ENCODE measurements at regions not wholly inside any gene's neighbourhood (a gene's known extent, or its start where the extent isn't known, plus 50 kb on each side); places are given as distances from the start of the nearest gene placed in this dataset.

- DNase-seq (ENCODE audit: extremely low read depth, insufficient read length) = no peak
- TF ChIP-seq, protein P1, sequence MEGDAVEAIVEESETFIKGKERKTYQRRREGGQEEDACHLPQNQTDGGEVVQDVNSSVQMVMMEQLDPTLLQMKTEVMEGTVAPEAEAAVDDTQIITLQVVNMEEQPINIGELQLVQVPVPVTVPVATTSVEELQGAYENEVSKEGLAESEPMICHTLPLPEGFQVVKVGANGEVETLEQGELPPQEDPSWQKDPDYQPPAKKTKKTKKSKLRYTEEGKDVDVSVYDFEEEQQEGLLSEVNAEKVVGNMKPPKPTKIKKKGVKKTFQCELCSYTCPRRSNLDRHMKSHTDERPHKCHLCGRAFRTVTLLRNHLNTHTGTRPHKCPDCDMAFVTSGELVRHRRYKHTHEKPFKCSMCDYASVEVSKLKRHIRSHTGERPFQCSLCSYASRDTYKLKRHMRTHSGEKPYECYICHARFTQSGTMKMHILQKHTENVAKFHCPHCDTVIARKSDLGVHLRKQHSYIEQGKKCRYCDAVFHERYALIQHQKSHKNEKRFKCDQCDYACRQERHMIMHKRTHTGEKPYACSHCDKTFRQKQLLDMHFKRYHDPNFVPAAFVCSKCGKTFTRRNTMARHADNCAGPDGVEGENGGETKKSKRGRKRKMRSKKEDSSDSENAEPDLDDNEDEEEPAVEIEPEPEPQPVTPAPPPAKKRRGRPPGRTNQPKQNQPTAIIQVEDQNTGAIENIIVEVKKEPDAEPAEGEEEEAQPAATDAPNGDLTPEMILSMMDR (IDR thresholded peaks at IDR 0.05; ENCODE audit: insufficient read depth, low read length, poor library complexity, severe bottlenecking) = no peak
- H3K4me3 ChIP-seq (replicated peaks; ENCODE audit: low read depth, low read length) = no peak overlapping the region
Measured at GRCh38 chr9:16202914-16203728, 650.3 kb downstream of the CCDC171 start.

GRCh38 chr9:16203729-16204573, 651.1 kb downstream of the CCDC171 start:
- TF ChIP-seq, protein P1 (IDR thresholded peaks at IDR 0.05; ENCODE audit: insufficient read depth, low read length, poor library complexity, severe bottlenecking) = no peak
- Histone ChIP-seq H3K4me3 (replicated peaks; ENCODE audit: low read depth, low read length) (no peak overlapping the region), H3K27me3 (replicated peaks; ENCODE audit: control insufficient read depth, insufficient read depth, low read length) (no peaks in the 10 kb centered on the region), H3K36me3 (ENCODE audit: control insufficient read depth, insufficient read depth, low read length) (no peaks in the 10 kb centered on the region)
- DNase-seq (ENCODE audit: extremely low read depth, insufficient read length) = no peak

More at GRCh38 chr9:16202914-16203728, 650.3 kb downstream of the CCDC171 start:
- no peaks in the 10 kb centered on the region for H3K36me3 ChIP-seq (ENCODE audit: control insufficient read depth, insufficient read depth, low read length)
- H3K27me3 ChIP-seq (replicated peaks; ENCODE audit: control insufficient read depth, insufficient read depth, low read length) = no peaks in the 10 kb centered on the region

DNA sequence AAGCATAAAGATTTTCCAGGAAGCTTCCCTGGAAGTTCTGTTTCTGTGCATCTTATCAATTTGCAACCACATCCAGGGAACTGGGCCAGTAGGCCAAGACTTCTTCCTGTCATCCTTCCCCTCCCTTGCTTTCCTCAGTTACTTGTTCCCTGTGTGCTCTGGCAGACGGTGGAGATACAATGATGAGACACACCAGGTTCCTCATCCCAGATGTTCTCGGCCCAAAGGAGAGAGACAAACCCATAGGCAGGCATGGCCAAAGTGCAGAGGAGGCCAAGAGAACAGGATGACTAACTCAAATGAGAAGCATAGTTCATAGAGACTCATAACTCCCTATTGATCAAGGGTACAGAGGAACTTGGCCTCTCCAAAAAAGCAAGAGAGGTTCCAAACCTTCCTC, 652.6 kb downstream of the CCDC171 start:
- TF ChIP-seq, protein P1 (IDR thresholded peaks at IDR 0.05; ENCODE audit: insufficient read depth, low read length, poor library complexity, severe bottlenecking) = no peak
- no peaks in the 10 kb centered on the region for H3K27me3 ChIP-seq (replicated peaks; ENCODE audit: control insufficient read depth, insufficient read depth, low read length)
- DNase-seq (ENCODE audit: extremely low read depth, insufficient read length) = no peak
- no peak overlapping the region for H3K4me3 ChIP-seq (replicated peaks; ENCODE audit: low read depth, low read length)
- no peaks in the 10 kb centered on the region for H3K36me3 ChIP-seq (ENCODE audit: control insufficient read depth, insufficient read depth, low read length)

DNA sequence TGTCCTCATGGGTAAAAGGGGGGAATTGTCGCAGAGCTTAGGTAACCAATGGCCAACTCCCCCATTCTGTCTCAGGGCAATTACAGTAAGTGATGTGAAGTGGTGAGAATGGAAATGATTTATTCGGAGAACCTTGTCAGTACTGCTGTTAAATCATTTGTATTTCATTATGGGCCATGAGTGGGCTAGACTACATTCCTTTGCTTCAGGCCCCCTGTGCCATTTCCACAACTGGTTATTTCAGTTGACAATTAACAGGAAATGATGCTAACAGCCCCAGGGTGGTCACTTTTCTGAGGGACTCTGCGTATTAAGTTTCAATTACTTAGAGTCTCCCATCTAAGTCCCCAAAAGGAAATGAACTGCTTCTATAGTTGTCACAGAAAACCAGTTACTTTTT, 653.7 kb downstream of the CCDC171 start:
- H3K36me3 ChIP-seq (ENCODE audit: control insufficient read depth, insufficient read depth, low read length) = no peaks in the 10 kb centered on the region
- no peak overlapping the region for H3K4me3 ChIP-seq (replicated peaks; ENCODE audit: low read depth, low read length)
- no peak for DNase-seq (ENCODE audit: extremely low read depth, insufficient read length)
- TF ChIP-seq, protein P1 (IDR thresholded peaks at IDR 0.05; ENCODE audit: insufficient read depth, low read length, poor library complexity, severe bottlenecking) = no peak
- H3K27me3 ChIP-seq (replicated peaks; ENCODE audit: control insufficient read depth, insufficient read depth, low read length) = no peaks in the 10 kb centered on the region

DNA sequence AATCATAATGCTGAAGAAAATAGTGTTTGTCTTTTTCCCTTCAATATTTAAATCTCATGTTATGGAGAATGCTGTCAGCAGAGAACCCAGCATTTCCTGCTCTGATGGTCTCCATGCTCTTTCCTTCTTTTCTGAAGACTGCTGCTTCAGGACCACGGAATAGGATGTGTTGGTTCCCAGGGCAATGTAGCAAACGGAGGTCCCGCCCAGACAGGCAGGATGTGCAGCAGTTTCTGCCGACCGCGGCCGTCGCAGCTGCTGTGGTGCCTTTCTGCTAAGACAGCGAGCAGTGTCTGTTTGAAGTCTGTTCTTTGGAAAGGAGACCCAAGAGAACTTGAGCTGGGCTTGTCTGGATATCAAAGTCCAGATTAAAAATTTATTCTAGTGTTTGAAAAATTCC, 654.3 kb downstream of the CCDC171 start:
- no peaks in the 10 kb centered on the region for H3K27me3 ChIP-seq (replicated peaks; ENCODE audit: control insufficient read depth, insufficient read depth, low read length)
- 0 out of 2 replicates have a peak overlapping the region, but pooled peaks have one; percentile 12 for H3K4me3 ChIP-seq (replicated peaks; ENCODE audit: low read depth, low read length)
- TF ChIP-seq, protein P1 (IDR thresholded peaks at IDR 0.05; ENCODE audit: insufficient read depth, low read length, poor library complexity, severe bottlenecking) = no peak
- peak; percentile 30 for DNase-seq (ENCODE audit: extremely low read depth, insufficient read length)
- H3K36me3 ChIP-seq (ENCODE audit: control insufficient read depth, insufficient read depth, low read length) = no peaks in the 10 kb centered on the region
